Ovary (tissue), 3 donors: ENCODE measurements at regions not wholly inside any gene's neighbourhood (a gene's known extent, or its start where the extent isn't known, plus 50 kb on each side); places are given as distances from the start of the nearest gene placed in this dataset.

ENCODE experiments used
- CTCF ChIP-seq, 3 donors: fragments of 450-650 bp in 2 of 3; fragments of 200-600 bp in 1 of 3; IDR thresholded peaks; one replicate each; pipeline versions ENCODE4 v1.5.1 to v1.8.0; 2016 to 2022; ENCODE audit warnings: antibody characterized with exemption in 3 of 3, mild to moderate bottlenecking in 1 of 3
- POLR2A ChIP-seq: fragments of 450-650 bp; IDR thresholded peaks from one replicate; pipeline ENCODE4 v1.6.1; 2017; ENCODE audit warnings: antibody characterized with exemption, mild to moderate bottlenecking, moderate library complexity
- donor health status: DM: no; HTN: no; CAD: no.

GRCh38 chr2:65630643-65631042 is 198.2 kb upstream of the SPRED2 start:
- no peak for TF ChIP-seq CTCF (IDR thresholded peaks at IDR 0.05)
- TF ChIP-seq POLR2A, result no peak
